ENCODE measurements at regions not wholly inside any gene's neighbourhood (a gene's known extent, or its start where the extent isn't known, plus 50 kb on each side); places are given as distances from the start of the nearest gene placed in this dataset.
"Not testable (repeated sequence)": the region's sequence is repeated elsewhere in the genome, so short reads cannot be mapped to it uniquely, and the experiment has no call there.

DNA sequence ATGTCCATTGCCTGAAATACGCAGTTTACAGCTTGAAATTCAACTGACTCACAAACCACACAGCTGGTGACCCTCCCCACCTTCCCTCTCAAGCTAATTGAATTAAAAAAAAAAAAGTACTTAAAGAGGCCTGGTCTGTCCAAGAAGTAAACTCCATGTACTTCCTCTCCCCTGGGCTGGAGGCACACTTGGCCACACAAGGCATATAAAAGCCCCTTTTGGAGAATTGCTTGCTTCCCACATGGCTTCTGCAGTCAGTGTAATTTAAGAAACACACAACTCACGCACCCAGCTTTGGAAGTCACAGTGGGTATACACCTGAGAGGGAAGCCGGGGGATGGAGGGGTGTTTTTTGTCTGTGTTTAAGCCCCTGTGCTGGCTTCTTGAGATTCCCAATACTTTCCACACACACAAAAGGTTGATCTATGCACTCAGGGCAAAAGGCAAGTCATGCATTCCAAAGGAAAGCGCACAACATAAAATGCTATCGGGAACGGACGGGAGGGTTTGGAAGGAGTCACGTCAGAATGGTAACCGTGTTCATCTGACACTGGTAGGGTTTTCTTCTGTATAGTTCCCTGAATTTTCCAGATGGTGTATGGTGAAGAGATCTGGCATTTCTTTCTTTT lies 106.6 kb upstream of the ALDH1A3 start:
- TF ChIP-seq, protein P1, sequence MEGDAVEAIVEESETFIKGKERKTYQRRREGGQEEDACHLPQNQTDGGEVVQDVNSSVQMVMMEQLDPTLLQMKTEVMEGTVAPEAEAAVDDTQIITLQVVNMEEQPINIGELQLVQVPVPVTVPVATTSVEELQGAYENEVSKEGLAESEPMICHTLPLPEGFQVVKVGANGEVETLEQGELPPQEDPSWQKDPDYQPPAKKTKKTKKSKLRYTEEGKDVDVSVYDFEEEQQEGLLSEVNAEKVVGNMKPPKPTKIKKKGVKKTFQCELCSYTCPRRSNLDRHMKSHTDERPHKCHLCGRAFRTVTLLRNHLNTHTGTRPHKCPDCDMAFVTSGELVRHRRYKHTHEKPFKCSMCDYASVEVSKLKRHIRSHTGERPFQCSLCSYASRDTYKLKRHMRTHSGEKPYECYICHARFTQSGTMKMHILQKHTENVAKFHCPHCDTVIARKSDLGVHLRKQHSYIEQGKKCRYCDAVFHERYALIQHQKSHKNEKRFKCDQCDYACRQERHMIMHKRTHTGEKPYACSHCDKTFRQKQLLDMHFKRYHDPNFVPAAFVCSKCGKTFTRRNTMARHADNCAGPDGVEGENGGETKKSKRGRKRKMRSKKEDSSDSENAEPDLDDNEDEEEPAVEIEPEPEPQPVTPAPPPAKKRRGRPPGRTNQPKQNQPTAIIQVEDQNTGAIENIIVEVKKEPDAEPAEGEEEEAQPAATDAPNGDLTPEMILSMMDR (IDR thresholded peaks at IDR 0.05; ENCODE audit: low read depth, low read length): no peak
- DNase-seq (ENCODE audit: low read depth in 2 of 2): no peak
- H3K4me3 ChIP-seq (replicated peaks in 1 of 2; ENCODE audit: low read depth in 2 of 2, low read length in 2 of 2): no peak overlapping the region

DNA sequence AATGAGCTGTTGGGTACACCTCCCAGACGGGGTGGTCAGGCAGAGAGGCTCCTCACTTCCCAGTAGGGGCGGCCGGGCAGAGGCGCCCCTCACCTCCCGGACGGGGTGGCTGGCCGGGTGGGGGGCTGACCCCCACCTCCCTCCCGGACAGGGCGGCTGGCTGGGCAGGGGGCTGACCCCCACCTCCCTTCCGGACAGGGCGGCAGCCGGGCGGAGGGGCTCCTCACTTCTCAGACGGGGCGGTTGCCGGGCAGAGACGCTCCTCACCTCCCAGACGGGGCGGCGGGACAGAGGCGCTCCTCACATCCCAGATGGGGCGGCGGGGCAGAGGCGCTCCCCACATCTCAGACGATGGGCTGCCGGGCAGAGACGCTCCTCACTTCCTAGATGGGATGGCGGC lies 105.6 kb upstream of the ALDH1A3 start:
- H3K4me3 ChIP-seq (replicated peaks in 1 of 2; ENCODE audit: low read depth in 2 of 2, low read length in 2 of 2); DNase-seq (ENCODE audit: low read depth in 2 of 2): not testable (repeated sequence)

DNA sequence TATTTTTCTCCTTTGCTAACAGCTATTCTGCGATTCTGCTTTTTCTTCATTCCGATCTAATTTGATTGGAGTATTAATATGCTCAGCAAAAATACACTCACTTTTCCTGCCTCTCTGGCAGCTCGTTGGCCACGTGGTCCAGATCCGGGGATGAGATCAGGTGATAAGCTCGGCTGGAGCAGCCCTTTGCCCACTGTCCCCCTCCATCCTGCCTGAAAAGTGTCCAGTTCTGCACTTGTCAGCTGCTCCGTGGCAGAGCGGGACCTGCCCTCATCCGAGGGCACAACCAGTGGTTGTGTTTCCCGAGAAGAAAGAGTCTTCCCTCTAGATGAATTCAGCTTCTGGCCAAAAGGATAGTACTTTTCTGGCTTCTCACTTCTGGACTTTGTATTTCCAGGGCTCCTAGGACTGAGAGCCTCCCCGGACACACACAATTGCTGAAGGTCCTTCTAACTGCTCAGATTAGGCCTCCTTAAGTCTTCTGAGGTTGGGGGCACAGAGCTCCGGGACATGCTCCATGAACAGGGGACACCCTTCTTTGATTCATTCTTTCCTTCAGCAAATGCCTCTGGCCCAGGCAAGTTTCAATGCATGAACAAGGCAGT lies 103.9 kb upstream of the ALDH1A3 start:
- TF ChIP-seq, protein P1 (IDR thresholded peaks at IDR 0.05; ENCODE audit: low read depth, low read length): no peak
- H3K4me3 ChIP-seq (replicated peaks in 1 of 2; ENCODE audit: low read depth in 2 of 2, low read length in 2 of 2): no peak overlapping the region
- DNase-seq (ENCODE audit: low read depth in 2 of 2): no peak

DNA sequence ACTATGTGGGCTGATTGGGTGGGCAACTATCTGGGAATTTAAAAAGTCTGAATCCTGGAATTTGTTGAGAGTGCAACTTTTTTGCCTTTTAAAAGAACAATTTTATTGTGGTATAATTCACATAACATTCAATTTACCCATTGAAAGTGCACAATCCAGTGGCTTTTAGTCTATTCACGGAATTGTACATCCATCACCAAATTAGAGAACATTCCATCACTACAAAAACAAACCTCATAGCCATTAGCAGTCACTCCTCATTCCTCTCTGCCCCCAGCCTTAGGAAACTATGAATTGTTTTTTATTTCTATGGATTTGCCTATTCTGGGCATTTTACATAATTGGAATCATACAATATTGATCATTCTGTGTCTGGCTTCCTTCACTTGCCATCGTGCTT lies 101.8 kb upstream of the ALDH1A3 start:
- DNase-seq (ENCODE audit: low read depth in 2 of 2): no peak
- no peak overlapping the region for H3K4me3 ChIP-seq (replicated peaks in 1 of 2; ENCODE audit: low read depth in 2 of 2, low read length in 2 of 2)
- TF ChIP-seq, protein P1 (IDR thresholded peaks at IDR 0.05; ENCODE audit: low read depth, low read length): no peak

DNA sequence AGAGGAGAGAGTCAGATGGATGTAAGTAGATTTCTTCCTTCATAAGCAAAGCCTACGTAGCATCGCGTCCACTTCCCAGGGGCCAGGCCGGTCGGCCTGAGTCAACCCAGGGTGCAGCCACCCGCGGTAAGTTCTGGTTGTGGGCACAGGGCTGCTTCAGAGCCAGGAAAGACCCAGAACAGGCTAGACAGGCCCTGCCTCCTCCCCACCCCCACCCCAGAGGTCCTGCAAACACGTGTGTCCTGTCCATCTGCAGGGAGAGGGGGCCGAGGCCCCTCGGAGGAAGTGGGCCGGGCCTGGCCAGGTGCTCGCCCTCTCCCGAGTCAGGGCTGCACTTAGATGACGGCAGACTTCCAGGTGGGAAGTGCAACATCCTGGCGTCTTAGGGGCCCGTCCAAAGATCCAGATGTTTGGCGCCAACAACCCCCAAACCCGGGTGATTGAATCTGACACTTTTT lies 100.8 kb upstream of the ALDH1A3 start:
- no peak overlapping the region for H3K4me3 ChIP-seq (replicated peaks in 1 of 2; ENCODE audit: low read depth in 2 of 2, low read length in 2 of 2)
- DNase-seq (ENCODE audit: low read depth in 2 of 2): no peak
- TF ChIP-seq, protein P1 (IDR thresholded peaks at IDR 0.05; ENCODE audit: low read depth, low read length): no peak

DNA sequence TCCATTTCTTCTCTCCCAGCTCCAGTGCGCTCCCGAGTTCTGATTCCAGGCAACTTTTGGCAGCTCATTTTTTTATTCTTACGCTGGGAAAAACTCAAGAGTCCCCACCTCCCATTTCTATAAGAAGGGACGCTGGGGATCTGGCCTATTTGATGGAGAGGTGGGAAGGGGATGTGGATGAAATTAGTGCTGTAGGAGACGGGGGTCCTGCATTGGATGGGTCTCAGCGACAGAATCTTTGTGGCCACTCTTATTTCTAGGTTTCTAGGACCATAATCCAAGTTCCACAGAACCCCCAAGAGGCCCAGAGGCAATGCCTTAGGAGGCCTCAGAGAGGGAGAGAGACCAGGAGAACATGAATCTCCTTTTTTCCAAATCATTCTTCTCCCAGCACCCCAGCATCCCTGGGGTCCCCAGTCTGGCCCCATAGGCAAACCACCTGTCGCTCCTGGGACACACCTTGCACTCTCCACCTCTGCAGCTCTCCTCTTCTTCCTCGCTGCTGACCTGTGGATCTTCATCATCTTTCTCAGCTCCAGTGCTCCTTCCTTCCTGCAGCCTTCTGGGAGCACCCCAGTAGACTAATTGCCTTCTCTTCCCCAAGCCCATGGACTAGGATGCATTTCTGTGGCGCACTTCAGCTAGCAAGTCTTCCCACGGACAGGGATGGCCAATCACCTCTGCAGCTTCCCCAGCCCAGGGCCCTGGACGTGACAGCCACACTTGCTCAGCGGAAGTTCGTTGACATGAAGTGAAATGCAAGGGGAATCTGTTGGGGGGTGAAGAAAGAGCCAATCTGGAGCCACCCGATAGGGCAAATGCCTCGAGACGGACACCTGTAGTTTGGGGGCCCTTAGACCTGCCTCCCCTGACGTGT lies 100.1 kb upstream of the ALDH1A3 start:
- TF ChIP-seq, protein P1 (IDR thresholded peaks at IDR 0.05; ENCODE audit: low read depth, low read length): no peak
- H3K4me3 ChIP-seq (replicated peaks in 1 of 2; ENCODE audit: low read depth in 2 of 2, low read length in 2 of 2): no peak overlapping the region
- DNase-seq (ENCODE audit: low read depth in 2 of 2): no peak

DNA sequence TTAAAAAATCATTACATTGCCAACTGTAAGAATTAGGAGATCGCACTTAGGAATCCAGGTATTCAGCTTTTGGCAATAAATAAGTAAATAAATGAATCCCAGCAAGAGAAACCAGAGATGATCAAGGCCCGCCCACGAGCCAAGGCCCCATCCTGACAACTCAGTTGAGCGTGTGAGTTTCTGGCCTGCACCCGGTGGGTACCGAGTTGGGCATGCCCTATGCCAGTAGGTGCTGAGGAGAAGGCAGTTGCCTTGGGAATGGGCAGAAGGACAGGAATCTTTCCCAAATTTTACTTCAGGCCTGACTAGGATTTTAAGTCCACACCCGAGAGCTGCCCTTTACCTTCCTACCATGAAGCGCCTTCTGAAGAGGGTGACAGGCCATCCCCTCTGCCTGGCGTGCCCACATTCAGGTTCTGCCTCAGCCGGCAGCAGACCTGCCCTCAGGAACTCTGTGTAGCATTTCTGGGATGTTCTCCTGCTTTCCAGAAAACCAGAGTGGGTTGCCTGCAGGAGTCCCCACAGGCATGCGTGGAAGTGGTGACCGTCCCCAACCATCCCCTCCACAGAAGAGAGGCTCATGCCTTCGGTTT lies 99.3 kb upstream of the ALDH1A3 start:
- no peak for DNase-seq (ENCODE audit: low read depth in 2 of 2)
- H3K4me3 ChIP-seq (replicated peaks in 1 of 2; ENCODE audit: low read depth in 2 of 2, low read length in 2 of 2): no peak overlapping the region
- TF ChIP-seq, protein P1 (IDR thresholded peaks at IDR 0.05; ENCODE audit: low read depth, low read length): no peak
